Body of pancreas (tissue), 4 donors: ENCODE measurements at regions not wholly inside any gene's neighbourhood (a gene's known extent, or its start where the extent isn't known, plus 50 kb on each side); places are given as distances from the start of the nearest gene placed in this dataset.

Experiments
- POLR2A ChIP-seq, 3 donors: fragments of 450-650 bp; IDR thresholded peaks; one replicate each; pipeline ENCODE4 v1.6.1; 2016; ENCODE audit warnings: antibody characterized with exemption in 3 of 3, mild to moderate bottlenecking in 2 of 3
- TF ChIP-seq, protein P1 (sequence below), 7 experiments: fragments of 450-650 bp in 4 of 7; fragments of 200-600 bp in 3 of 7; sonication (generic) in 3 of 7; IDR thresholded peaks; one replicate each; pipeline ENCODE4 v1.5.1; 2016 to 2019; ENCODE audit warnings: antibody characterized with exemption in 7 of 7

DNA sequence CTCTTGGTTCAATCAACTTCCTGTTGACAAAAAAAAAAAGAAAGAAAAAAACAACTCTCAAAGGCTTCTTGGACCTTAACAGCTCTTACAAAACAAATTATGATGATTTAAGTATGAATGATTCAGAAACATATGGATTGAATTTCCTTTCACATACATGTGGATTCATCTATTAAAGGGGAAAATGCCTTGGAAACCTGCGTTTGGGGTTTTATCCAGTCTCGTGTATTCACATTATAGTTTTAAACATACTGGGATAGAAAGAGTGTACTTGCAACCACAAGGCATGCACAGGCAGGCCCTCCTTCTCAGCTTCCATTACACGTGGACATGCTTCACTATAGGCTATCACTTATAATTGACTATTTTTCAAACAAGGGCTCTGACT is 286.7 kb downstream of the INHBA start:
- TF ChIP-seq, protein P1, sequence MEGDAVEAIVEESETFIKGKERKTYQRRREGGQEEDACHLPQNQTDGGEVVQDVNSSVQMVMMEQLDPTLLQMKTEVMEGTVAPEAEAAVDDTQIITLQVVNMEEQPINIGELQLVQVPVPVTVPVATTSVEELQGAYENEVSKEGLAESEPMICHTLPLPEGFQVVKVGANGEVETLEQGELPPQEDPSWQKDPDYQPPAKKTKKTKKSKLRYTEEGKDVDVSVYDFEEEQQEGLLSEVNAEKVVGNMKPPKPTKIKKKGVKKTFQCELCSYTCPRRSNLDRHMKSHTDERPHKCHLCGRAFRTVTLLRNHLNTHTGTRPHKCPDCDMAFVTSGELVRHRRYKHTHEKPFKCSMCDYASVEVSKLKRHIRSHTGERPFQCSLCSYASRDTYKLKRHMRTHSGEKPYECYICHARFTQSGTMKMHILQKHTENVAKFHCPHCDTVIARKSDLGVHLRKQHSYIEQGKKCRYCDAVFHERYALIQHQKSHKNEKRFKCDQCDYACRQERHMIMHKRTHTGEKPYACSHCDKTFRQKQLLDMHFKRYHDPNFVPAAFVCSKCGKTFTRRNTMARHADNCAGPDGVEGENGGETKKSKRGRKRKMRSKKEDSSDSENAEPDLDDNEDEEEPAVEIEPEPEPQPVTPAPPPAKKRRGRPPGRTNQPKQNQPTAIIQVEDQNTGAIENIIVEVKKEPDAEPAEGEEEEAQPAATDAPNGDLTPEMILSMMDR (IDR thresholded peaks at IDR 0.05): no peak
- no peak for TF ChIP-seq POLR2A (IDR thresholded peaks at IDR 0.05)
